A549 (cell line): ENCODE measurements at regions not wholly inside any gene's neighbourhood (a gene's known extent, or its start where the extent isn't known, plus 50 kb on each side); places are given as distances from the start of the nearest gene placed in this dataset.

Experiments
- ATAC-seq, 2 experiments: fragments of 200-7000 bp in 1 of 2; fragments of >200 bp in 1 of 2; cut with Nextera tagmentation in 1 of 2; cut with Tn5 transposase in 1 of 2; 3 replicates each; pipeline versions ENCODE4 v1.8.0 to v1.9.1; 2018 to 2020; ENCODE audit warnings: mild to moderate bottlenecking in 1 of 2, moderate library complexity in 1 of 2
- CTCF ChIA-PET: fragments of 300-600 bp; sonication (Branson Sonifier 250); formaldehyde crosslinking; extraction: SDS; loops from one replicate; lab custom pipeline; 2021; ENCODE audit warnings: antibody characterized with exemption, inconsistent platforms; lab: Yijun Ruan, JAX
- POLR2A ChIA-PET: fragments of 350-600 bp; formaldehyde crosslinking; extraction: SDS; loops from one replicate; lab custom pipeline; 2021; ENCODE audit warnings: antibody characterized with exemption, inconsistent platforms; lab: Yijun Ruan, JAX
- DNase-seq, 2 experiments: peaks; one replicate each; pipeline versions ENCODE4 v3.0.0 to v3.0.0-alpha.2; 2011 to 2016; ENCODE audit warnings: low read depth in 1 of 2, low spot score in 1 of 2
- FAIRE-seq: peaks from 2 replicates; lab custom pipeline; 2011; peaks lifted over from hg19 to GRCh38; lab: Jason Lieb, UNC
- H3K27ac ChIP-seq, 2 experiments: fragments of >200 bp; sonication (Bioruptor Twin); formaldehyde crosslinking; 3 replicates each; pipeline ENCODE4 v1.5.1; 2016 to 2017
- H3K4me1 ChIP-seq: fragments of >200 bp; sonication (Bioruptor Twin); formaldehyde crosslinking; 3 replicates; pipeline ENCODE4 v1.6.1; 2016
- H3K4me2 ChIP-seq: fragments of >200 bp; sonication (Bioruptor Twin); formaldehyde crosslinking; 3 replicates; pipeline ENCODE4 v1.6.1; 2016
- H3K4me3 ChIP-seq: fragments of >200 bp; sonication (Bioruptor Twin); formaldehyde crosslinking; 3 replicates; pipeline ENCODE4 v1.5.1; 2016
- H3K9me3 ChIP-seq: fragments of >200 bp; sonication (Bioruptor Twin); formaldehyde crosslinking; 3 replicates; pipeline ENCODE4 v1.6.1; 2016
- CBX8 ChIP-seq: fragments of 200-600 bp; sonication (generic); IDR thresholded peaks from 2 replicates; pipeline ENCODE4 v1.6.1; 2016
- CHD4 ChIP-seq: fragments of 200-600 bp; sonication (generic); IDR thresholded peaks from 2 replicates; pipeline ENCODE4 v1.6.1; 2016; ENCODE audit warnings: antibody characterized with exemption, mild to moderate bottlenecking, borderline replicate concordance
- EHF ChIP-seq: fragments of 250-450 bp; sonication (Bioruptor Pico); IDR thresholded peaks from 2 replicates; pipeline ENCODE4 v1.5.0; 2020; ENCODE audit warnings: mild to moderate bottlenecking
- EHMT2 ChIP-seq: fragments of 200-600 bp; sonication (generic); IDR thresholded peaks from 2 replicates; pipeline ENCODE4 v1.6.1; 2016; ENCODE audit warnings: antibody characterized with exemption, low read depth, mild to moderate bottlenecking, moderate library complexity
- FOXS1 ChIP-seq: fragments of 250-450 bp; sonication (Bioruptor Pico); IDR thresholded peaks from 2 replicates; pipeline ENCODE4 v1.5.0; 2020; ENCODE audit warnings: mild to moderate bottlenecking, moderate library complexity
- HEYL ChIP-seq: fragments of 250-450 bp; sonication (Bioruptor Pico); IDR thresholded peaks from 2 replicates; pipeline ENCODE4 v1.8.0; 2021; ENCODE audit warnings: mild to moderate bottlenecking, moderate library complexity
- HOXA7 ChIP-seq: fragments of 250-450 bp; sonication (Bioruptor Pico); IDR thresholded peaks from 2 replicates; pipeline ENCODE4 v1.5.0; 2020; ENCODE audit warnings: mild to moderate bottlenecking, moderate library complexity
- JUNB ChIP-seq: fragments of >200 bp; sonication (Bioruptor Twin); formaldehyde crosslinking; IDR thresholded peaks from 2 replicates; pipeline ENCODE4 v1.6.1; 2016
- MYC ChIP-seq: IDR thresholded peaks from 2 replicates; pipeline ENCODE4 v1.6.1; 2012; ENCODE audit warnings: mild to moderate bottlenecking, inconsistent platforms, low read length, improper control_type of control experiment, borderline replicate concordance
- PHF8 ChIP-seq: fragments of 200-600 bp; sonication (generic); IDR thresholded peaks from 2 replicates; pipeline ENCODE4 v1.6.1; 2016; ENCODE audit warnings: low read depth, mild to moderate bottlenecking, antibody characterized with exemption, moderate library complexity, borderline replicate concordance
- POLR2AphosphoS2 ChIP-seq: conservative IDR thresholded peaks from 2 replicates; pipeline ENCODE4 v1.6.1; 2012; ENCODE audit warnings: low read length, improper control_type of control experiment, inconsistent platforms
- RAD21 ChIP-seq, 2 experiments: fragments of >200 bp in 1 of 2; sonication (Bioruptor Twin) in 1 of 2; formaldehyde crosslinking in 1 of 2; IDR thresholded peaks in 1 of 2; conservative IDR thresholded peaks in 1 of 2; 2 replicates in 1 of 2; 3 replicates in 1 of 2; pipeline ENCODE4 v1.6.1; 2012 to 2018; ENCODE audit warnings: inconsistent platforms in 1 of 2
- RCOR1 ChIP-seq: fragments of 150-350 bp; IDR thresholded peaks from 2 replicates; pipeline ENCODE4 v1.6.1; 2014; ENCODE audit warnings: antibody characterized with exemption, low read length, low read depth
- TP53 ChIP-seq: fragments of 250-450 bp; sonication (Bioruptor Pico); IDR thresholded peaks from 2 replicates; pipeline ENCODE4 v1.5.0; 2021; ENCODE audit warnings: mild to moderate bottlenecking, moderate library complexity
- ZNF302 ChIP-seq: fragments of 250-450 bp; sonication (Bioruptor Pico); IDR thresholded peaks from 2 replicates; pipeline ENCODE4 v1.9.0; 2021; ENCODE audit warnings: inconsistent platforms, mild to moderate bottlenecking, moderate library complexity
- ZSCAN20 ChIP-seq: fragments of 250-450 bp; sonication (Bioruptor Pico); IDR thresholded peaks from 2 replicates; pipeline ENCODE4 v1.8.0; 2022; ENCODE audit warnings: mild to moderate bottlenecking, moderate library complexity
- WGBS: methylation state at CpG from one replicate; pipeline ENCODE4 v1.1.6; 2017; ENCODE audit errors: missing lambda C conversion rate; 5-methylcytosine and 5-hydroxymethylcytosine counted together
- TF ChIP-seq, protein P1 (sequence below): fragments of >200 bp; sonication (Bioruptor Twin); formaldehyde crosslinking; IDR thresholded peaks from 3 replicates; pipeline ENCODE4 v1.5.1; 2016
- TF ChIP-seq, protein P2 (sequence below): fragments of >200 bp; sonication (Bioruptor Twin); formaldehyde crosslinking; IDR thresholded peaks from 2 replicates; pipeline ENCODE4 v1.6.1; 2016
- TF ChIP-seq, protein P3 (sequence below): fragments of 250-450 bp; sonication (Bioruptor Pico); IDR thresholded peaks from 2 replicates; pipeline ENCODE4 v1.5.0; 2020; ENCODE audit warnings: low read depth, mild to moderate bottlenecking, moderate library complexity
- TF ChIP-seq, protein P4 (sequence below): IDR thresholded peaks from 2 replicates; pipeline ENCODE4 v1.6.1; 2012
- TF ChIP-seq, protein P5 (sequence below): fragments of 250-450 bp; sonication (Bioruptor Pico); IDR thresholded peaks from 2 replicates; pipeline ENCODE4 v1.5.0; 2021; ENCODE audit warnings: mild to moderate bottlenecking, moderate library complexity, borderline replicate concordance

DNA sequence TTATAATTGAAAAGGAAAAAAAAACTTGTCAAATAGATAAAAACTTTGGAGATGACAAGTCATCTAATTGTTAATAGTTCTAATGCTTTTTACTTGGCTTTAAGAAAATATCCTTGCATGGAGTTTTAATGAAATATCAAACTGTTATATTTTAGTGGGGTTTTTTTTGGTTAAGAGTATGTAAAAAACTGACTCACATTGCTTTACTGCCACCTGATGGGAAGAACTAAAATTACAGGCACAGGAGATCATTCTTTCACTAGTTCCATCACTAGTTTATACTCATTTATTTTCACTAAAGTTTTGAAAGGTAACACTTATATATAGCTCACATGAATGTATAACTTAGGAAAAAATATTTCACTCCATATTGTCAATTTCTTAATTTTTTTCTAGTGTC lies 309.1 kb downstream of the LMBRD1 start:
- ChIA-PET CTCF (no interaction called here), POLR2A (no interaction called here)
- no peaks in the 10 kb centered on the region for H3K4me1 ChIP-seq
- no peak overlapping the region for H3K27ac ChIP-seq
- ATAC-seq (no peak), DNase-seq (peak in 1 of 2 experiments; percentile 0), FAIRE-seq (no peak)
- TF ChIP-seq, protein P1, sequence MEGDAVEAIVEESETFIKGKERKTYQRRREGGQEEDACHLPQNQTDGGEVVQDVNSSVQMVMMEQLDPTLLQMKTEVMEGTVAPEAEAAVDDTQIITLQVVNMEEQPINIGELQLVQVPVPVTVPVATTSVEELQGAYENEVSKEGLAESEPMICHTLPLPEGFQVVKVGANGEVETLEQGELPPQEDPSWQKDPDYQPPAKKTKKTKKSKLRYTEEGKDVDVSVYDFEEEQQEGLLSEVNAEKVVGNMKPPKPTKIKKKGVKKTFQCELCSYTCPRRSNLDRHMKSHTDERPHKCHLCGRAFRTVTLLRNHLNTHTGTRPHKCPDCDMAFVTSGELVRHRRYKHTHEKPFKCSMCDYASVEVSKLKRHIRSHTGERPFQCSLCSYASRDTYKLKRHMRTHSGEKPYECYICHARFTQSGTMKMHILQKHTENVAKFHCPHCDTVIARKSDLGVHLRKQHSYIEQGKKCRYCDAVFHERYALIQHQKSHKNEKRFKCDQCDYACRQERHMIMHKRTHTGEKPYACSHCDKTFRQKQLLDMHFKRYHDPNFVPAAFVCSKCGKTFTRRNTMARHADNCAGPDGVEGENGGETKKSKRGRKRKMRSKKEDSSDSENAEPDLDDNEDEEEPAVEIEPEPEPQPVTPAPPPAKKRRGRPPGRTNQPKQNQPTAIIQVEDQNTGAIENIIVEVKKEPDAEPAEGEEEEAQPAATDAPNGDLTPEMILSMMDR = peak; percentile 14; the same call in 1 of the 3 replicates
- TF ChIP-seq ZNF302 (CRISPR knock-in tag) (no peak), RAD21 (conservative IDR thresholded peaks at IDR 0.05 in 1 of 2, IDR thresholded peaks at IDR 0.05 in 1 of 2) (peak in 1 of 2 experiments; percentile 29; a peak in 2 of 5 replicates), RCOR1 (no peak)
- no peak overlapping the region for H3K4me2 ChIP-seq
- no peaks in the 10 kb centered on the region for H3K9me3 ChIP-seq
- no peak overlapping the region for H3K4me3 ChIP-seq

DNA sequence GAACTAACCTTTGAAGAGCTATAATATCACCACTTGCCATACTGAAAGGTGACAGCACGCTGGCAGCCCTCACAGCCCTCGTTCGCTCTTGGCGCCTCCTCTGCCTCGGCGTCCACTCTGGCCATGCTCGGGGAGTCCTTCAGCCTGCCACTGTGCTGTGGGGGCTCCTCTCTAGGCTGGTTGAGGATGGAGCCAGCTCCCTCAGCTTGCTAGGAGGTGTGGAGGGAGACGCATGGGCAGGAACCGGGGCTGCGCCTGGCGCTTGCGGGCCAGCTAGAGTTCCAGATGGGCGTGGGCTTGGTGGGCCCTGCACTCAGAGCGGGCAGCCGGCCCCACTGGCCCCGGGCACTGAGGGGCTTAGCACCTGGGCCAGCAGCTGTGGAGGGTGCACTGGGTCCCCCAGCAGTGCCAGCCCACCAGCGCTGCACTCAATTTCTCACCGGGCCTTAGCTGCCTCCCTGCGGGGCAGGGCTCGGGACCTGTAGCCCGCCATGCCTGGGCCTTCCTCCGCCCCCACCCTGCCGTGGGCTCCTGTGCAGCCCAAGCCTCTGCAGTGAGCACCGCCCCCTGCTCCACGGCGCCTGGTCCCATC lies 329.7 kb downstream of the LMBRD1 start:
- TF ChIP-seq, protein P2, sequence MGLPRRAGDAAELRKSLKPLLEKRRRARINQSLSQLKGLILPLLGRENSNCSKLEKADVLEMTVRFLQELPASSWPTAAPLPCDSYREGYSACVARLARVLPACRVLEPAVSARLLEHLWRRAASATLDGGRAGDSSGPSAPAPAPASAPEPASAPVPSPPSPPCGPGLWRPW = no peak
- TF ChIP-seq EHF (CRISPR knock-in tag) (no peak), FOXS1 (no peak), CHD4 (no peak), PHF8 (no peak), POLR2AphosphoS2 (no peak), MYC (no peak), JUNB (no peak), EHMT2 (no peak), ZSCAN20 (CRISPR knock-in tag) (no peak), HEYL (CRISPR knock-in tag) (no peak), CBX8 (no peak), HOXA7 (CRISPR knock-in tag) (no peak)
- TF ChIP-seq, protein P3, sequence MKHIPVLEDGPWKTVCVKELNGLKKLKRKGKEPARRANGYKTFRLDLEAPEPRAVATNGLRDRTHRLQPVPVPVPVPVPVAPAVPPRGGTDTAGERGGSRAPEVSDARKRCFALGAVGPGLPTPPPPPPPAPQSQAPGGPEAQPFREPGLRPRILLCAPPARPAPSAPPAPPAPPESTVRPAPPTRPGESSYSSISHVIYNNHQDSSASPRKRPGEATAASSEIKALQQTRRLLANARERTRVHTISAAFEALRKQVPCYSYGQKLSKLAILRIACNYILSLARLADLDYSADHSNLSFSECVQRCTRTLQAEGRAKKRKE (CRISPR knock-in tag) = no peak
- TF ChIP-seq, protein P4, sequence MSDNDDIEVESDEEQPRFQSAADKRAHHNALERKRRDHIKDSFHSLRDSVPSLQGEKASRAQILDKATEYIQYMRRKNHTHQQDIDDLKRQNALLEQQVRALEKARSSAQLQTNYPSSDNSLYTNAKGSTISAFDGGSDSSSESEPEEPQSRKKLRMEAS = no peak
- FAIRE-seq = no peak
- H3K9me3 ChIP-seq = no peaks in the 10 kb centered on the region
- WGBS = 66% methylated on average over 9 of the region's 26 CpGs
- no peak overlapping the region for H3K27ac ChIP-seq
- POLR2A ChIA-PET = no interaction called here
- no peak overlapping the region for H3K4me2 ChIP-seq
- H3K4me3 ChIP-seq = no peak overlapping the region
- ATAC-seq = no peak
- DNase-seq = no peak
- CTCF ChIA-PET = interaction anchor here (0.7 kb wide), 1 partner anchor 59 kb away, joined by 4 read pairs; no protein-coding TSS in a partner anchor
- H3K4me1 ChIP-seq = no peaks in the 10 kb centered on the region

DNA sequence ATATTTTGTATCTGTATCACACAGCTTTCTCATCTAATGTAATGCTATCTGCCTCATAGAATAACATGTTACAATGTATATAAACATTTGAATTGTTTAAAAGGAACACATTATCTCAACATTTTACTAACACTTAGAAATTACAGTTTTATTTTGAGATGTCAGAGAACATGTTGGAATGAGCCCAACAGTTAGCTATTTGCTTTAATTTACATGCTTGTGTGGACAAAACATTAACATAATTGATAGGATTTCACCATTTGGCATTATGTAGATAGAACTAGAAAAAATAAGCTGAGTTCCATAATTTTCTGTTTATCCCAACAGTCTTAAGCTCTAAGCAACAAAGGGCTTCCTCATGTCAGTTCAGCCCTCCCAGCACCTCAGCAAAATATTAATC lies 330.9 kb downstream of the LMBRD1 start:
- no peak for FAIRE-seq
- Histone ChIP-seq H3K27ac (no peak overlapping the region), H3K4me2 (no peak overlapping the region), H3K4me3 (no peak overlapping the region), H3K4me1 (no peaks in the 10 kb centered on the region), H3K9me3 (no peaks in the 10 kb centered on the region)
- POLR2A ChIA-PET = no interaction called here
- TF ChIP-seq TP53 (CRISPR knock-in tag) = no peak
- TF ChIP-seq FOXS1 = no peak
- TF ChIP-seq, protein P5, sequence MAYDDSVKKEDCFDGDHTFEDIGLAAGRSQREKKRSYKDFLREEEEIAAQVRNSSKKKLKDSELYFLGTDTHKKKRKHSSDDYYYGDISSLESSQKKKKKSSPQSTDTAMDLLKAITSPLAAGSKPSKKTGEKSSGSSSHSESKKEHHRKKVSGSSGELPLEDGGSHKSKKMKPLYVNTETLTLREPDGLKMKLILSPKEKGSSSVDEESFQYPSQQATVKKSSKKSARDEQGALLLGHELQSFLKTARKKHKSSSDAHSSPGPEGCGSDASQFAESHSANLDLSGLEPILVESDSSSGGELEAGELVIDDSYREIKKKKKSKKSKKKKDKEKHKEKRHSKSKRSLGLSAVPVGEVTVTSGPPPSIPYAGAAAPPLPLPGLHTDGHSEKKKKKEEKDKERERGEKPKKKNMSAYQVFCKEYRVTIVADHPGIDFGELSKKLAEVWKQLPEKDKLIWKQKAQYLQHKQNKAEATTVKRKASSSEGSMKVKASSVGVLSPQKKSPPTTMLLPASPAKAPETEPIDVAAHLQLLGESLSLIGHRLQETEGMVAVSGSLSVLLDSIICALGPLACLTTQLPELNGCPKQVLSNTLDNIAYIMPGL (CRISPR knock-in tag) = no peak
- no peak for DNase-seq
- ATAC-seq = no peak
- CTCF ChIA-PET = no interaction called here
